Stimulated activated naive B cell treated with anti-CD40 and anti-IgM and Interleukin-4, amounts not matched to agents 10 μg/mL and 1 μg/mL and 100 μg/mL, for 72 hours (primary cell): ENCODE measurements at regions not wholly inside any gene's neighbourhood (a gene's known extent, or its start where the extent isn't known, plus 50 kb on each side); places are given as distances from the start of the nearest gene placed in this dataset.
"Not testable (repeated sequence)": the region's sequence is repeated elsewhere in the genome, so short reads cannot be mapped to it uniquely, and the experiment has no call there.

Experiments
- ATAC-seq, 2 donors: fragments of 150-1000 bp; cut with Tn5 transposase; replicated peaks; 2 replicates each; pipeline ENCODE4 v1.10.0; 2021; ENCODE audit warnings: moderate library complexity in 1 of 2
- DNase-seq: peaks from one replicate; pipeline ENCODE4 v3.0.0; 2021
- H3K27ac Mint-ChIP-seq: one replicate; pipeline ENCODE4 v1.8.0; 2022; ENCODE audit warnings: mild to moderate bottlenecking, mixed read lengths
- H3K27me3 Mint-ChIP-seq, 2 donors: one replicate each; pipeline ENCODE4 v1.8.0; 2022; ENCODE audit warnings: mixed read lengths in 2 of 2
- H3K36me3 Mint-ChIP-seq, 2 donors: one replicate each; pipeline ENCODE4 v1.8.0; 2022; ENCODE audit warnings: mixed read lengths in 2 of 2, mild to moderate bottlenecking in 1 of 2
- H3K4me1 Mint-ChIP-seq, 2 donors: one replicate each; pipeline ENCODE4 v1.8.0; 2022; ENCODE audit warnings: mixed read lengths in 2 of 2, mild to moderate bottlenecking in 1 of 2
- H3K4me3 Mint-ChIP-seq, 2 donors: one replicate each; pipeline ENCODE4 v1.8.0; 2022; ENCODE audit warnings: mild to moderate bottlenecking in 2 of 2, mixed read lengths in 2 of 2, moderate library complexity in 1 of 2
- H3K9me3 Mint-ChIP-seq, 2 donors: one replicate each; pipeline ENCODE4 v1.8.0; 2022; ENCODE audit warnings: mixed read lengths in 2 of 2, mild to moderate bottlenecking in 1 of 2

DNA sequence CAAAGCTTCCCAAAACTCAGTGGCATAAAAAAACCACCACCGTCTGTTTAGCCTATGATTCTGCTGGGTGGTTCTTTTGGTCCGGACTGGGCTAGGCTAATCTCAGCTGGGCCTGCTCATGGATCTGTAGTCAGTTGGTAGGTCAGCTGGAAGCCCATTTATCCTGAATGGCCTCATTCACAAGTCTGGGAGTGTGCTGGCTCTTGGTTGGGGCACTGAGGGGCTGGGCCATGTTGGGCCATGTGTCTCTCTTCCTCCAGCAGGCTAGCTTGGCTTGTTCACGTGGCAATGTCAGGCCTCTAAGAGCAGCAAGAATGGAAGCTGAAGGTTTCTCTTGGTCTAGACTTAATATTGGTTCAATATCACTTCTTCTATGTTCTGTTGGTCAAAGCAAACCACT, 95.7 kb upstream of the HS6ST1 start:
- Mint-ChIP-seq H3K9me3 (no peaks in the 10 kb centered on the region), H3K4me1 (peaks cover 2 to 17% of the 10 kb centered on the region in 2 donors), H3K27ac (no peak overlapping the region), H3K4me3 (no peak overlapping the region), H3K36me3 (peaks cover 0 to under 1% of the 10 kb centered on the region in 2 donors), H3K27me3 (no peaks in the 10 kb centered on the region)
- DNase-seq (no peak), ATAC-seq (no peak)

DNA sequence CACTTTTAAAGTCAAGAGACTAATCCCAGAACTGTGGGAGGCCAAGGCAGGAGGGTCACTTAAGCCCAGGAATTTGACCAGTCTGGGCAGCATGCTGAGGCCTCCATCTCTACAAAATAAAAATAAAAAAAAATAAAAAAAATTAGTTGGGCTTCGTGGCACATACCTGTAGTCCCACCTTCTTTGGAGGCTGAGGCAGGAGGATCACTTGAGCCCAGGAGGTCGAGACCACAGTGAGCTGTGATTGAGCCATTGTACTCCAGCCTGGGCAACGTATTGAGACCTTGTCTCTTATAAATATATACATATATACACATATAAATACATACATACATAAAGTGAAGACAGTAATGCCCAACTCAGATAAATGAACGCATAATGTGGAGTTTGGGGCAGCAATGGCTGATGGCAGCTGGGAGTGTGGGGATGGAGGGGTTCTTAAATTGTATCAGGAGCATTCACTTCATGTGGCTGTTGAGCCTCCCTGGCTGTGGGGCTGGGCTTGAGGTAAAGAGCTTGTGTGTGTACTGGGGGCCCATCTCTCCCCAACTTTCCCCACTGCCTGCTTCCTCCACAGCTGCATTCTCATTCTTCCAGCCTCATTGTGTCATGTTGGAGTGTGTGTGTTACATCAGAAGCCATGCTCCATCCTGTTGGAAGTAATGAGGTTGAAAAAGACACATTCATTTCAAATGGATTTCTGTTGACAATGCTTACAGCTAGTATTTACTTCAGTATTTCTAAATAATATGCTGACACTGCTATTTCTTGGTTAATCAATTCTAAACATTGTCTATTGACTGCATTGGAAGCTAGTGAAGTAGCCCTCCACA, 96.5 kb upstream of the HS6ST1 start:
- Mint-ChIP-seq H3K27ac (no peak overlapping the region), H3K36me3 (peaks cover 3 to 4% of the 10 kb centered on the region in 2 donors), H3K9me3 (peaks cover 2 to 7% of the 10 kb centered on the region in 2 donors), H3K4me1 (peaks cover 2 to 17% of the 10 kb centered on the region in 2 donors), H3K4me3 (no peak overlapping the region), H3K27me3 (no peaks in the 10 kb centered on the region)
- ATAC-seq (no peak), DNase-seq (no peak)

DNA sequence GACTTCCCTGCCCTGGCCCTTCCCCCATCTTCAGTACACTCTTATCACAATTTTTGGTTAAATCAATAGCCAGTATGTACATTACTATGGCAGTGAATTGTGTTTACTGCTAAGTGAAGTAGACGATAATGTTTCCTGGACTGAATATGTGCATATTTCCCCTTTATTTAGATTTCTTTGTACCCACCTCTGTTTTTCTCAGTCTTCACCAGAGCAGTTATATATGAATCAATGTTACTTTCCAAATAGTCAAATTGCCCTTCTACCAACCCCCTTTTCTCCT, 97.1 kb upstream of the HS6ST1 start:
- H3K27me3 Mint-ChIP-seq: no peaks in the 10 kb centered on the region
- ATAC-seq (no peak), DNase-seq (no peak)
- peaks cover 2 to 7% of the 10 kb centered on the region in 2 donors for H3K9me3 Mint-ChIP-seq
- peaks cover 3 to 4% of the 10 kb centered on the region in 2 donors for H3K36me3 Mint-ChIP-seq
- H3K27ac Mint-ChIP-seq: no peak overlapping the region
- H3K4me3 Mint-ChIP-seq: no peak overlapping the region
- H3K4me1 Mint-ChIP-seq: peaks cover 2 to 17% of the 10 kb centered on the region in 2 donors

DNA sequence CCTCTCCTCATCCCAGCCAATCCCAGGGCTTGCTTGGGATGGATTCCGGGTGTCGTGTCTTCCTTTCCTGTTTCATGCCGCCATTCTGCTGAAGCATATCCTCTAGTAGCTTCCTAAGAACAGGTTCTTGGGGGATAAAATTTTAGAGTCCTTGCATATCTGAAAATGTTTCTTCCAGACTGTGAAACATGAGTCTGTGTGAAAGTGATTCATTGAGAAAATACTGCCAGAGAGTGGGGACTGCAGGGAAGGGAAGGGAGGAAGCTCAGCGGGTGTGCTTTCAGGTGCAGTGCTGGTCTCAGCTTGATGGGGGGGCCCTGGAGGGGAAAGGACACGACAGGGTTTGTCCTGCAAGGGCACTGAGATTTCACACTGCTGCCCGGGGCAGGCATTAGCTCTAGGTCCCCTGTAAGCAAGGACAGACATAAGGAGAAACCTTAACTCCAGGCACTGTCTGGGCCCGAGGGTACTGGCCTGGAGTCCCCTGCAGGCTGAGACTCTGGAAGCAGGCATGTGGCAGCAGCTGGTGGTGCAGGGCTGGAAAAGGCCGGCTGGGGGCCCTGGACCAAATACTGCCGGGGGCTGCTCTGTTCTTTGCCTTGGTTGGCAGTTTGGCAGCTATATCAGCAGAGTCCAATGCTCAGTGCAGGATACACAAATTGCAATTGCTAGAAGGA, 97.6 kb upstream of the HS6ST1 start:
- H3K4me1 Mint-ChIP-seq: peaks cover 2 to 17% of the 10 kb centered on the region in 2 donors
- no peak overlapping the region for H3K27ac Mint-ChIP-seq
- no peak overlapping the region for H3K4me3 Mint-ChIP-seq
- peaks cover 3 to 4% of the 10 kb centered on the region in 2 donors for H3K36me3 Mint-ChIP-seq
- ATAC-seq: no peak
- DNase-seq: no peak
- H3K27me3 Mint-ChIP-seq: no peaks in the 10 kb centered on the region
- H3K9me3 Mint-ChIP-seq: peaks cover 2 to 7% of the 10 kb centered on the region in 2 donors

DNA sequence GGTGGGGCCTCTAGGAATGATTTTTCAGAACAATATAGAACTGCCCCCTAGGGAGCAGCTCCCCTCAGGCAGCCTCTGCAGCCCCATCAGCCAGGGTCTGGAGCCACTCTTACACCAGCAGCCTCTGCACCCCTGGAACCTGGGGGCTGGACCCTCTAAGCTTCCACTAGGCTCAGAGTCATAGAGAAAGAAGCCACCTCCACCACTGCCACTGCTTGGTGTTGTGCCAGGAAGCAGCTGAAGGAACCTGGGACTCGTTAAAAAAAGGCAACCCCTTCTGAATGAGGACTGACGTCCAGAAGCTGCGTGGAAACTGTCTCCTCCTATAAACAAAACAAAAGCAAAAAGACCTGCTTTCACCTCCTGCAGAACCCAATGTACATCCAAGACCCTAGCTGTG, 98.1 kb upstream of the HS6ST1 start:
- DNase-seq: no peak
- H3K27me3 Mint-ChIP-seq: no peaks in the 10 kb centered on the region
- H3K9me3 Mint-ChIP-seq: peaks cover 2 to 7% of the 10 kb centered on the region in 2 donors
- no peak overlapping the region for H3K27ac Mint-ChIP-seq
- peaks cover 2 to 17% of the 10 kb centered on the region in 2 donors for H3K4me1 Mint-ChIP-seq
- no peak overlapping the region for H3K4me3 Mint-ChIP-seq
- peaks cover 3 to 4% of the 10 kb centered on the region in 2 donors for H3K36me3 Mint-ChIP-seq
- ATAC-seq: no peak

DNA sequence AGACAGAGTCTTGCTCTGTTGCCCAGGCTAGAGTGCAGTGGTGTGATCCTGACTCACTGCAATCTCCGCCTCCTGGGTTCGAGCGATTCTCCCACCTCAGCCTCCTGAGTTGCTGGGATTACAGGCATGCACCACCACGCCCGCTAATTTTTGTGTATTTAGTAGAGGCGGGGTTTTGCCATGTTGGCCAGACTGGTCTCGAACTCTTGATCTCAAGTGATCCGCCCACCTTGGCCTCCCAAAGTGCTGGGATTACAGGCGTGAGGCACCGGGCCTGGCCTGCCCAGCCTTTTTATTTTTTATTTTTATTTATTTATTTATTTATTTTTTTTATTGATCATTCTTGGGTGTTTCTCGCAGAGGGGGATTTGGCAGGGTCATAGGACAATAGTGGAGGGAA, 98.6 kb upstream of the HS6ST1 start:
- H3K36me3 Mint-ChIP-seq, H3K27ac Mint-ChIP-seq, DNase-seq, H3K4me3 Mint-ChIP-seq, ATAC-seq, H3K9me3 Mint-ChIP-seq, H3K27me3 Mint-ChIP-seq: not testable (repeated sequence)
- peaks cover 2 to 13% of the 10 kb centered on the region in 2 donors for H3K4me1 Mint-ChIP-seq

DNA sequence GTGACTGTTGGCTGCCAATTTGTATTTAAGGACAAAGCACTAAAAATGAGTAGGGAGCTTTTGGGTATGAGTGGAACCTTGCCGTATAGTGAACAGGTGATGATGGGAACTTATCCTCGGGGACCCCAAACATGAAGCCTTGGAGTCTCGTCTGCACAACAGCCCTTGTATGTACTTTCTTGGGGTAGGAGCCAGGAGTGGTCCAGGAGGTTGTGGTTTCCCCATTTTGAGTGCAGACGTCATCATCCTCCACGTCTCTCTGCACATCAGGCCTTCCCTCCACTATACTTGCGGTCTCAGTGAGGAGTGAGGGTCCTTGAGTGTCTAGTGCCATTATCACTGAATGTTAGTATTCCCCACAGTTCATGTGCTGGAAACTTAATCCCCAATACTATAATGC, 101.5 kb upstream of the HS6ST1 start:
- Mint-ChIP-seq H3K36me3 (peaks cover 3 to 4% of the 10 kb centered on the region in 2 donors), H3K4me1 (no peaks in the 10 kb centered on the region), H3K9me3 (peaks cover 2 to 7% of the 10 kb centered on the region in 2 donors), H3K4me3 (no peak overlapping the region), H3K27ac (no peak overlapping the region), H3K27me3 (no peaks in the 10 kb centered on the region)
- DNase-seq (no peak), ATAC-seq (no peak)

DNA sequence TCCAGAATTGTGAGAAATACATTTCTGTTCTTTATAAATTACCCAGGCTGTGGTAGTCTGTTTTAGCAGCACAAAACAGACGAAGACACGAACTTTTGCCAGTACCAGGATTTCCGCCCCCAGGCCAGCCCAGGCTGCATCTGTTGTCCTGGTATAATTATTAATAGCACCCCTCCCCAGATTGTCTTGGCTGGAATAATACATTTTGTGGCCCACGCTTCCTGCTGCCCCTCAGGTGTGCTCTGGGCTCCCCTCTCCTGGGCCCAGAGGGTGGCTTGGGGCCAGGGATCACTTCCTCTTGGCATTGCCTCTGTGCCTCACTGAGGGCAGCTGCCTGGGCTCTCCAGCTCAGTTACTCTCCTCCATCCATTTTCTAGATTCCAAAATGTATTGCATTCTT, 102.1 kb upstream of the HS6ST1 start:
- Mint-ChIP-seq H3K4me3 (no peak overlapping the region), H3K36me3 (peaks cover 3 to 4% of the 10 kb centered on the region in 2 donors), H3K27ac (no peak overlapping the region), H3K4me1 (no peaks in the 10 kb centered on the region), H3K27me3 (no peaks in the 10 kb centered on the region), H3K9me3 (peaks cover 2 to 7% of the 10 kb centered on the region in 2 donors)
- DNase-seq: no peak
- ATAC-seq: no peak

DNA sequence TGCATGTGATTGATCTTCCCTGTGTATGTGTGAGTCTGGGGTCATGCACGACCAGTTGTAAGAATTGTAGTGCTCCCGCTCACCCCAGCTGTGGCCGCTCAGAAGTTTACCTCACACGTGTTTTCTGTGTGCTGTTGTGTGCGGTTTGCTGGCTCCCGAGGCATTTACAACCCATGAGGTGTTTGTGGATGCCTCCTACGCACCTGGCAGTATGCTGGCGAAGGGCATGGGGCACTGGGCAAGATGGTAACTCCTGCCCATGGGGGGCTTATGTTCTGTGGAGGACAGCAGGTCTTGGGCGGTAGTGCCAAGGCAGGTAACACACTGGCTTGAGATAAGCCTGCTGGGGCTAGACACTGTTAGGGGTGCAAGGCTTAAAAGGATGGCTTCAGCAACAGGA, 102.6 kb upstream of the HS6ST1 start:
- Mint-ChIP-seq H3K27me3 (no peaks in the 10 kb centered on the region), H3K4me1 (no peaks in the 10 kb centered on the region), H3K36me3 (peaks cover 3 to 4% of the 10 kb centered on the region in 2 donors), H3K4me3 (no peak overlapping the region), H3K27ac (no peak overlapping the region), H3K9me3 (peaks cover 2 to 7% of the 10 kb centered on the region in 2 donors)
- ATAC-seq: no peak
- no peak for DNase-seq

DNA sequence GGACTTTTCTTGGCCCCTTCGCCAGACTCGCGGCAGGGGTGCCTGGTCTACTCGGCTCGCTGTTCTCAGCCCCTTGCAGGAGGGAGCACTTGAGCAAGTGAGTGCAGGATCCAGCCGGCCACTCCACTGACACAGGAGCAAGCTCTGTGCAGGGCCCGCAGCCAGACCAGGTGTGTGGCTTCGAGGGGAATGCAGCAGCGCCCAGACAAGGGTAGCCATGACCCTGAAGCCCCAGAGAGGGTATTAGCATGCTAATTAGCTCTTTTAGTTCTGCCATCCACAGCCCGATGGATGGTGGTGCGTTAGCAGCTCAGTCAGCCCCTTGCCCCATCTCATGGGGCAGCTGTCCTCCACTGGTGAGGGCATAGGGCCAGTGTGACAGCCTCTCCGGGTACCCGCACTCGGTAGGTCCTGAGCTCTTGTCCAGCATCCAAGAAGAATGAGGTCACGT, 103.2 kb upstream of the HS6ST1 start:
- no peak for DNase-seq
- peaks cover 2 to 7% of the 10 kb centered on the region in 2 donors for H3K9me3 Mint-ChIP-seq

DNA sequence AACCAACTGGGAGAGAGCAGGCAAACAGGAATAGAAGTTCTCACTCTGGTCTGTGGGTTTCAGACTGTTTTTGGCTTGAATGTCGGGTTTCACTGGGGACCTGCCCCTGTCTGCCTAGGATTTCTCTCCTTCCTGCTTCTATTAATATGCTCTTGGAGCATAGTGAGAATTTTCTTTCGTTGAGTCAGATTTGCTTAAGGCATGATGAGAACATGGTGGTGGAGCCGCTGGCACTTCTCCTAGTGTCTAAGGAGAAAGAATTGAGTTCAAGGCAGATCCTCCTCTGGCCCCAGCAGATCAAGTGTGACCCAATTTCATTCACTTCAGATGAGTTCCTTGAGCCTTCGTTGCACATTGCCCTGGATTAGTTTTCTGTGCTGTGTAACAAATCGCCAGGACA, 103.9 kb upstream of the HS6ST1 start:
- Mint-ChIP-seq H3K27ac (no peak overlapping the region), H3K9me3 (peaks cover 2 to 7% of the 10 kb centered on the region in 2 donors), H3K4me3 (no peak overlapping the region), H3K4me1 (no peaks in the 10 kb centered on the region), H3K27me3 (no peaks in the 10 kb centered on the region), H3K36me3 (peaks cover 3 to 4% of the 10 kb centered on the region in 2 donors)
- ATAC-seq (no peak), DNase-seq (no peak)

More for the DNA sequence above, 103.2 kb upstream of the HS6ST1 start:
- ATAC-seq: no peak
- no peak overlapping the region for H3K4me3 Mint-ChIP-seq
- H3K36me3 Mint-ChIP-seq: peaks cover 3 to 4% of the 10 kb centered on the region in 2 donors
- H3K27me3 Mint-ChIP-seq: no peaks in the 10 kb centered on the region
- no peak overlapping the region for H3K27ac Mint-ChIP-seq
- no peaks in the 10 kb centered on the region for H3K4me1 Mint-ChIP-seq

DNA sequence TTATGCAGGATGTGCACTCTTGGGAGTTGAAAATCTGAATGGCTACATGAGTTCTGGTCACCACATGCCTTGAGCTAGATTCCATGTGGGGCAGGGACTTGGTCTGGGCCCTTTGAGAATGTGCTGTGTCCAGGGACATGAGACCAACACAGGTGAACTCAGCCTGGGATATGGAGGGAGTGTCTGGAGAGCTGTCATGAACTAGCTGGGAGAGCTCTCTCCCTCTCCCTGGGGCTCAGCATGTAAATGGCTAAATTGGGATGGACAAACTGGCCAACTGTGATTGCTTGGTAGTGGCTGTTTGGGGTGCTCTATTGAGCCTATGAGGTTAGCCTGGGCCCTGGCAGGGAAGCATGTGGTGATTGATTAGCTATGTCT, 105.1 kb upstream of the HS6ST1 start:
- Mint-ChIP-seq H3K27ac (no peak overlapping the region), H3K9me3 (peaks cover 4 to 10% of the 10 kb centered on the region in 2 donors), H3K27me3 (no peaks in the 10 kb centered on the region), H3K36me3 (peaks cover 3 to 4% of the 10 kb centered on the region in 2 donors), H3K4me3 (no peak overlapping the region), H3K4me1 (no peaks in the 10 kb centered on the region)
- DNase-seq: no peak
- no peak for ATAC-seq

DNA sequence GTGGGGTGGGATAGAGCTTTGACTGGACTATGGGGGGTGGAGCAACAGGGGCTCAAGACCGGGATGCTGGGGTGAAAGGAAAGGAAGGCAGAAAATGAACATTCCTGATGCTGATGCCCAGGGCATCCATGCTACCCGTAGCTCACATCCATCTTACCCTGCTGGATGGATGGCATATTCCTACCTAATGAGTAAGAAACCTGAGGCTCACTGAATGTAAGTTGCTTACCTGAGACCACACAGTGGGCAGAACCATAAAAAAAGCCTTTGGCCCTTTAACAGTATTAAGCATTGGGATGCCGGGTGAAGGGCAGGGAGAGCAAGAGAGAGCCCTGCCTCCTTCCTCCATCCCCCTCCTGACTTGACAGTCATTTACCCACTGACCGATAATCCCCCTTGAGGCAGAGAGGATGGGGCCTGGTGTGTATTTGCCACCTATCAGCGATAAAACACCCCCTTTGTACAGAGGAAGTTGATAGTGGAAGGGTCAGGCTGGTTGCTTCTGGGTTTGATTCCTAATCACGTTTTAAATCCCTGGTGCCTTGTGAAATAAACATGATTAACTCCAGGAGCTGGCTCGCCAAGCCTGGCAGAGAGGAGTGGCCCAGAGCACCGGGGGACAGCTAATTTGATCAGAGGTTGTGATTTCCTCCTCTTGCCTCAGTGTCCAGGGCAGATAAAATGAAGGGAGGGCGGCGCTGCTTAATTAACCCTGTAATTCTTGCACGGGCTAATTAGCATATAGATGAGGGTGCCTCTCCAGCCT, 105.9 kb upstream of the HS6ST1 start:
- no peak for DNase-seq
- no peaks in the 10 kb centered on the region for H3K4me1 Mint-ChIP-seq
- H3K4me3 Mint-ChIP-seq: no peak overlapping the region
- H3K36me3 Mint-ChIP-seq: peaks cover 4 to 5% of the 10 kb centered on the region in 2 donors
- no peak overlapping the region for H3K27ac Mint-ChIP-seq
- no peaks in the 10 kb centered on the region for H3K27me3 Mint-ChIP-seq
- peaks cover 10 to 17% of the 10 kb centered on the region in 2 donors for H3K9me3 Mint-ChIP-seq
- no peak for ATAC-seq

DNA sequence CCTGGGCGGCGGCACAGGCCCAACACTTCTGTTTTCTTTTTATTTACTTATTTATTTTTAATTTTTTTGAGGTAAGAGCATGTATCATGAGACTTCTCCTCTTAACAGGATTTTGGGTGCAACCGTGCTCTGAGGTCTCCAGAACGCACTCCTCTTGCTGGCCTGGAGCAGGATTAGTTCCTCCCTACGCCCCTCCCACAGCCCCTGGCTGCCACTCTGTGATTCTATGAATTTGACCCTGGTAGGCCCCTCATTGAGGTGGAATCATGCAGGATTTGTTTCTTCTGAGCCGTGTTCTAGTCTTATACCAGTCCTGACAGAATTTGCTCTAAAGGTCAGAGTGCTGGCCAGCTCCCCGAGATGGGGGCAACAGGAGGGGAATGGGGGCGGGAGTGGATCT, 106.5 kb upstream of the HS6ST1 start:
- Mint-ChIP-seq H3K27ac (no peak overlapping the region), H3K4me1 (no peaks in the 10 kb centered on the region), H3K4me3 (no peak overlapping the region), H3K27me3 (no peaks in the 10 kb centered on the region), H3K9me3 (peaks cover 14 to 17% of the 10 kb centered on the region in 2 donors), H3K36me3 (peaks cover 5 to 9% of the 10 kb centered on the region in 2 donors)
- DNase-seq (no peak), ATAC-seq (no peak)
